GM21619 (cell line): ENCODE measurements at regions not wholly inside any gene's neighbourhood (a gene's known extent, or its start where the extent isn't known, plus 50 kb on each side); places are given as distances from the start of the nearest gene placed in this dataset.
"Not testable (repeated sequence)": the region's sequence is repeated elsewhere in the genome, so short reads cannot be mapped to it uniquely, and the experiment has no call there.

ENCODE experiments used
- ATAC-seq: cut with Tn5 transposase; IDR thresholded peaks from one replicate; pipeline ENCODE4 v1.9.1; 2021; ENCODE audit not compliant: unreplicated experiment

DNA sequence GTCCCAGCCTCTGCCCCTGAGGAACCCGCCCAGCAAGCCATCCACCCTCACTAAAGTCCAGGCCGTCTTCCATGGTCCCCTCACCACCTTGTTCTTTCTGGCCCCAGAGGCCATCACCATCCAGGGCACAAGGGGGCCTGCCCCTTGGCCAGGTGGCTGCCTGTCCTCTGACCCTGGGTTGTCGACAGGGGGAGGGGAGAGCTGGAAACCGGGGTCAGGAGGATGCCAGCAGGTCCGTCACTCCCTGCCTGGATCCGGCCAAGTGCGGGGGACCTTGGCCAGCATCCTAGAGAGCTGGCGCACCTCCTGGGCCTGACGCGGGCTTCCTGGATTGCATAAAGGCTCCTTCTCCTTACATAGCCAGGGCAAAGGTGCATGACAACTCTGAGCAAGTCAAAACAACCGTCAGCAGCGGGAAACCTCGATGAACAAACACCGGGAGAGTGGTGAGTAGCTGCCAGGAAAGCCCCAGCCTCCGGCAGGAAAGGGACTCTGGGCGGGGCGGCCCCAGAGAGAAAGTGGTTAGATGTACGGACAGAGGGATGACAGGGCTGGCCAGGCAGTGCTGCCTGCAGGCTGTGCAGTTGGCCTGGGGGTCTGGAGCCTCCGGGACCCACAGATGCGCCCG, 4461.2 kb upstream of the TPTE start:
- ATAC-seq, result not testable (repeated sequence)

DNA sequence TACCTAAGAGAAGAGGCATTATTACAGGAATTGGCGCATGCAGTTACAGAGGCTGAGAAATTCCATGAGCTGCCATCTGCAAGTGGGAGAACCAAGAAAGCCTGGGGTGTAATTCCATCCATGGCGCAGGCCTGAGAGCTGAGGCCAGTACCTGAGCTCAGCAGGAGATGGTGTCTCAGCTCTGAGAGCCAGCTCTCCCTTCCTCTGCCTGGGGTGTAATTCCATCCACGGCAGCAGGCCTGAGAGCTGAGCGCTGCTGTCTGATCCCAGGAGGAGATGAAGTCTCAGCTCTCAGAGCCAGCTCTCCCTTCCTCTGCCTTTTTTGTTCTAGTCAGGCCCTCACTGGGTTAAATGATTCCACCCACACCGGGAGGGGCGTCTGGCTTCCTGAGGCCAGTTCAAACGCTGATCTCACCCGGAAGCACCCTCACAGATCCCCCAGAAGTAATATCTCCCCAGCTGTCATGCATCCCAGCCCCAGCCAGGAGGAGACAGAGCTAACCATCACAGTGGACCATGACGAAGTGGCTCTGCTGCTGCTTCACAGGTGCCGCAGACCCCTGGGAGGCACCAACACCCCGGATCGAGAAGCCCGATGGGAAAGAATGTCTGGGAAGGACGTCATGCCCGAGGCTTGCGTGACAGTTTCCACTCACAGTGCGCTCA, 4454.9 kb upstream of the TPTE start:
- ATAC-seq, result not testable (repeated sequence)

DNA sequence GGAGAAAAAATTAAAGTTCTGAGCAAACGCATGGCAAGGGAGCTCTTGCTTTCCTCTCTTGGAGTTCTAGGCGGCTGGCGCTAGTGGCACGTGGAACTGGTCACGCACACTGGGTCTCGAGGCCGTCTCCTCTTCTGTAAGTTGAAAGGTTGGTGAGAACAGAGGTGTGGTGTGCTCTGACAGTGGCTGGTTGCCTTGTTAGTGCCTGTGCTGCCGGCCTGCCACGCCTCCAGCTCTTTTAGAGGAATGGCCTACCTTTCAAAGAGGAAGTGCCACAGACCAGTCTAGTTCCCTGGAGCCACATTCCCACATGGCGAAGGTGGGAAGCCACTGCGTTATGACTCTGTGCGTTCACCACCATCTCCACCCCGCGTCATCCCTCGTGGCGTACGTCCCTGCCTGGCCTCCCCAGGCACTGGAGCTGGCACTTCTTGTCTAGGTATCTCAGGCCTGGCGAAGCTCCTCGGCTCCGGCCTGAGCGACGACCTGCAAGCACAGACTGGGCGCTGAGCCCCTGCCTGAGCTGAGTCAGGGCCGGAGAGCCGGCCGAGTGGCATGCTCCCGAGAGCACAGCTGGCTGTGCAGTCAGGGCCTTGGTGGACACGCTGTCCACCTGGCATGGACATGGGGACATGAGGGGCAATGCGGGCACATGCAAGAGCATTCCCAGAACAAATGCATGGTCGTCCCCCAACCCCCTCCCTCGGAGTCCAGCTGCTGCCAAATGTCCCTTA, 4453.1 kb upstream of the TPTE start:
- not testable (repeated sequence) for ATAC-seq

DNA sequence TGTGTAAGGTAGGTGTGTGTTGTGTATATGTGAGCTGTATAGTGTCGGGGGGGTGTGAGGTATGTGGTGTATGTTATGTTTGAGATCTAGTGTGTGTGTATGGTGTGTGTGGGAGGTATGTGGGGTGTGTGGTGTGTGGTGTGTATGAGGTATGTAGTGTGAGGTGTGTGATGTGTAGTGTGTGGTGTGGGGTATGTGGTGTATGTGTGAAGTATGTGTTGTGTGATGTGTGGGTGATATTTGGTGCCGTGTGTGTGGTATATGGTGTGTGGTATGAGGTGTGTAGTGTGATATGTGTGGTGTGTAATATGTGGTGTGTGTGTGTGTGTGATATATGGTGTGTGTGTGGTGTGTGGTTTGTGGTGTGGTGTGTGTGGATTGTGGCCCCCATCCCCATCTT, 4451.2 kb upstream of the TPTE start:
- not testable (repeated sequence) for ATAC-seq

DNA sequence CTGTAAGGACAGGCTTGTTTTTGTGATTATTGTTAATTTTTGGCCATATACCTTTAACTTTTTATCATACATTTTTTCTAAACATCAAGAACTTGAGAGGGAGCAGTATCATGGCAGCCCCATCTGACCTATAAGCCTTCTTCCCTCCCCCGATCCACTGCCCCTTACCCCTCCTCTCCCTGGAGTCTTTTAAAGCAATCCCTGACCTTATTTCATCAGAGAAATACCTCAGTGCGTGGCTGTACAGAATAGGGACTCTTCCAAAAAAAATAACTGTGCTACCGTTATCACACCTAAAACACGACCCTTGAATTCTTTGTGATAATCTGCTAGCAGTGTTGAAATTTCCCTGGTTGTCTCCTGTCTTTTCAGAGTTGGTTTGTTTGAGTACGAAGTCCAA, 4448.7 kb upstream of the TPTE start:
- ATAC-seq, result not testable (repeated sequence)

DNA sequence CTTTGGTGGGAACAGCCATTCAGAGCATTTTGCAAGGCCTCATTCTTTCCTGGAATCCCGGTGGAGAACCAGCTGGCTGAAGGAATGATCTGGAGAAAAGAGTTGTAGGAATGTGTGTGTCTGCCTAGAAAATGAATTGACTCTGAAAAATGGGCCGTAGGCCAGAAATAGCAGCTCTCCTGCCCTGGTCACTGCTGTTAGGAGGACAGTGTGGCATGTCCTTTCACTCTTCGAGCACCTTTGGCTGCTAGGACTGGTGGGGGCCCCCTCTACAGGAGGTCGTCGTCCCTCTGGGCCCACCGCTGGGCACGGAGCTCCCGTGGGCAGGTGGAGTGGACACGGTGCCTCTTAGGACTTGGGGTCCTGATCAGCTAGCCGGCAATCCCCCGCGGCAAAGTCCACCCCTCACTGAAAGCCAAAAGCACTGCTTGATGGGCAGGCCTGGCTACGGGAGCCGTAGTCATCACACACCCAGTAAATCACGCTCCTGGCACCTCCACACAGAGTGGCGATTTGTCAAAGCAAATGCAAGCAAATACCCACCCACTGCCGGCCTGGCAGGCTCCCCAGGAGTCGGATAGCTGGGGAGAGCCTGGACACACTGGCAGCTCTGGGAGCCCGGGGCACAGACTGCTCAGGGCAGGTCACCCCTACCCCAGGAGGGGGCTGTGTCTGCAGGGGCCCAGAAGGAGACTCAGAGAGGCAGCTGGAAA, 4447.2 kb upstream of the TPTE start:
- not testable (repeated sequence) for ATAC-seq

DNA sequence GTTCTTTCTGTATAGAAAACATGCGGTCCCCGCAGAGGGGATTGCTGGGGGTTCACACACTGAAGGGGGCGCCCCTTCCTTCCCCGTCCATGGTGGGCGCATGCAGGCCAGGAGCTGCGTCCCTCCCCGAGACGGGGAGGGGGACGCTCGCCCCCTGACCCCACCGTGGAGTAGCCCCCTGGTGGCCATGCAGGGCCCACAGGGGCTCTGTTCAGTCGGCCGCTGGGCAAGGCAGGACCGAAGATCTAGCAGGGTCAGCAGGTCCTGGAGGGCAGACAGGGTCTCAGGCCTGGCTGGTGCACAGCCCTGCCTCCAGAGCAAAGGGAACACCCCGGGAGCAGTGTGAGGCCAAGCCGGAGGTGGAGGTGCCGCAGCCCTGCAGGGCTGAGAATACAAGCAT, 4446.4 kb upstream of the TPTE start:
- ATAC-seq, result not testable (repeated sequence)

DNA sequence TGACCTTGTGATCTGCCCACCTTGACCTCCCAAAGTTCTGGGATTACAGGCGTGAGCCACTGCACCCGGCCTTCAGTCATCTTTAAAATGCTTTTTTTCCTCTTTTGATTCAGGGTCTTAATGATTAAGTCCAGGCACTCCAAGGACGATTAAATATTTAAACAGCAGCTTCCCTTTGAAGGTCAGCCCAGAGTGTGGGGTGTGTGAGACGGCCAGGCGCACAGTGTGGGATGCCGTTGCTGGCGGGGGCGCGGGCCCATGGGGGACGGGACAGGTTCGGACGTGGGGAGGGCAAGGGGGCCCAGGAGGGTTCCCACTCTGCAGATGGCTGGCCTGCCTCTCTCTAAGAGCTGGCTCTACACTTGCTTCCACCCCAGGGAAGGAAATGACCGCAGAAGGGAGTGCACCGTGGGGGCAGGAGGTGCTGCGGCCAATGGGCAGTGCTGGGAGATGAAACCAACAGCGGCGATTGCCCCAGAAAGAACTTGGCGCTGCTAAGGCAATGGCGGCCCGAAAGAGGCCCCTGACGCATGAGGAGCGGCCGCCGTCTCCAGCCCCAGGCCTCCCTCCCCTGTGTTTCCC, 4445.7 kb upstream of the TPTE start:
- not testable (repeated sequence) for ATAC-seq

DNA sequence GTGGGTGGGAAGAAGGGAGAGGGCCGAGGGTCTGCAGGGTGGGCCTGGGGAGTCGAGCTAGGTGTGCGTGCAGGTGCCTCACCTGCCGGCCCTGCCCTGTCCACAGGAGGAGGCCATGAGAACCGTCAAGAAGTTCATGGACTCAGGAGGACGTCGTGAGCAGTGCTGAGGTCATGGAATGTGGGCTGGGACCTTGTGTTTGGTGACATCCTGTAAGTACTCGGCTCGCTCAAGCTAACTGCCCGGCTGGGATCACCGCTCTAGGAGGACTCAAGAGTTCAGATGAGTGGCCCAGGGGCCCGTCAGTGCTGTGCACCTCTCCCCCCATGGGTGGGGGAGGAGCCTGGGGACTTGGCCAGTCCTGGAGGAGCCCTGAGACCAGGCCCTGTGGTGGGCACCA, 4444.0 kb upstream of the TPTE start:
- not testable (repeated sequence) for ATAC-seq

DNA sequence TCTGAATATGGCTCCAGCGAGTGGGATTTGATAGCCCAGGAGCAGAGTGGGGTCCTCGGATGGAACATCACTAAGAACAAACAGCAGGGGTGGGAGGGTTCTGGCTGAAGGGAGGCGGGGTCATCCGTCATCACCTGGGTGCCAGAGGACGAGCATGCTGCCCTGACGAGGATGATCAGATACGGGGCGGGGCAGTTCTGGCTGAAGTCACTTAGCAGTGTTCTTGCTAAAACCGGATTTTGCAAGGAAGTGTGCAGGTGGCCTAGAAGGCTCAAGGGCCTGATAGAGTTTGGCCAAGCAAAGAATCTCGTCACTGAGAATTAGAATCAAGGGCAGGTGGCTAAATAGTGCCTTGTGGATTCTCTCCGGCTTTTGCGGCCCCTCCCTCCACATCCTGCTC, 4442.5 kb upstream of the TPTE start:
- not testable (repeated sequence) for ATAC-seq

DNA sequence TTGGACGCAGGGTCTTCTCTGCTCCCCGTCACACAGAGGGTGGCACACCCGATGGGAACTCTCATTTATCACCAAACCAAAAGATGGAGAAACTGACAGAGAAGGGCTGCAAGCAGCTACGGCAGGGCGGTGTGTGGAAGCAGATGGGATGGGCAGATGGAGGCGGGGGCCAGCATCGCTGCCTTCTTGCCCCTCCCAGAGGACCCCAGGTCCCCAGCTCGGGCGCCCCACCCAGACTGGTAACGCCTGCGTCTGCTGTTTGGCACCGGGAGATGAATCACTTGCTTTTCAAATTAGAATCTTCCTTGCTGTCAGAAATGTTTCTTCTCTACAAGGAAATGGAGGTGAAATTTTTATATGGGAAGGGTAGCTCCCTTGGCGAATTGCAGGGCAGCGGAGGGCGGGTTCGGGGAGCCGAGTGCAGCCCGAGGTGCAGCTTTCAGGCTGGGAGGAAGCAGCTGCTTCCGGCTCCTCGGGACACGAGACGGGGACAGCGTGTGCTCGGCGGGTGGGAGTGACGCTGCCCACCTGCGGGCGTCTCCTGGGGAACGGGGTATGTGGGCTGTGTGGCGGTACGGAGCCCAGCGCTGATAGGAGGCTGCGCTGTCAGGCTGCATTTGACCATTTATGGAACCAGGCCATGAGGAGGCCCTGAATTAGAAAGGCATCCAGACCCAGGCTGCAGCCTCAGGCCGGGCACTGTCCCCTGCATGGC, 4440.3 kb upstream of the TPTE start:
- ATAC-seq, result not testable (repeated sequence)

DNA sequence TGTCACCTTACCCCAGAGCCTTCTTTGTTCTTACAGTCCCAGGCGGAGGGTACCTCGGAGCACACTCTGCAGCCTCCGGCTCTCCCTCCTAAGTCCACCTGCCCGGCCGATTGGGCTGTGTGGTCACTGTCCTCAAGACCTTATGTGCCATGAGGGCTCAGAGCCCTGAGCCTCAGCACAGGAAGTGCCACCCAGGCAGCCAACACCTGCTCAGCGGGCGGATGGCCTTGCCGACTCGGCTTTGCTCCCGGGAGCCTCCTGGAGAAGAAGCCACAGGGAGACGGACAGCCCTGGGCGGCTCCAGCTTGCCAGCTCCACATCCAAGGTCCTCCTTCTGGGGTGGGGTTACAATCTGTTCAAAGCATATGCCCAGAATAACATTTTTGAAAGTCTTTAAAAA, 4439.2 kb upstream of the TPTE start:
- not testable (repeated sequence) for ATAC-seq

DNA sequence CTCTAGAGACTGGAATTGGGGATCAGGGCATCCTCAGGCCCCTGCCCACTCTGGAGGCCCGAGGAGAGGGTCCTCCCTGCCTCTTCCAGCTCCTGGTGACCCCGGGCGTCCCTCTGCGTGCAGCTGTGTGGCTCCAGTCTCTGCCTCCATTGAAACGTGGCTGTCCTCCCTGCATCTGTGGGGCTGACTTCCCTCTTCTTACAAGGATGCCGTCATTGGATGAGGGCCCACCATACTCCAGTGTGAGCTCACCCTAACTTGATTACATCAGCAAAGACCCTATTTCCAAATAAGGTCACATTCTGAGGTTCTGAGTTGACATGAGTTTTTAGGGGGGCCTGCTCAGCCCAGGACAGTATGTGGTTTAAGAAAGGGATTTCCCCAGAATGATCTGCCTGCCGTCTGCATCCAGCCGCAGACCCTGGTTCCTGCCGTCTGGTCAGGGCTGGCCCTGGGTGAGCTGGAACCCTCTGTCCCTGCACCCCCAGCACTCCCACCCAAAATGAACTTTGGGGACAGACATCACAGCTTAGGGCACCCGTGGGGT, 4437.7 kb upstream of the TPTE start:
- not testable (repeated sequence) for ATAC-seq

DNA sequence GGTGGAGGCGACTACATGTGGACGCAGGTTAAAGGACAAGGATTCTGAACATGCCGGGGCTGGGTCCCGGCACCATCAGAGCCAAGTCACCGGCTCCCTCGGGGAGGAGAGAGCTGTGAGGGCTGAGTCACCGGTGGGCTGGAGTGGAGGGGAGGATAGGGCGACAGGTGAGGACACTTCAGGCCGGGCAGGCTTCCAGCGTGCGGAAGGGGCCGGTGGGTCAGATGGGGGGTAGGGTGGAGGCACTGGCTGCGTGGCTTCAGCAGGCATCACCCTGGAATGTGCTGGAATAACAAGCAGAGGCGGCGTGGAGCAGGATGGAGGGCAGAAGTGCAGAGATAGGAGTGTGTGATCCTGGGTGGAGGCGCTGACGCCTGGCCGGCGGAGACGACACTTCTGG, 4435.3 kb upstream of the TPTE start:
- not testable (repeated sequence) for ATAC-seq

DNA sequence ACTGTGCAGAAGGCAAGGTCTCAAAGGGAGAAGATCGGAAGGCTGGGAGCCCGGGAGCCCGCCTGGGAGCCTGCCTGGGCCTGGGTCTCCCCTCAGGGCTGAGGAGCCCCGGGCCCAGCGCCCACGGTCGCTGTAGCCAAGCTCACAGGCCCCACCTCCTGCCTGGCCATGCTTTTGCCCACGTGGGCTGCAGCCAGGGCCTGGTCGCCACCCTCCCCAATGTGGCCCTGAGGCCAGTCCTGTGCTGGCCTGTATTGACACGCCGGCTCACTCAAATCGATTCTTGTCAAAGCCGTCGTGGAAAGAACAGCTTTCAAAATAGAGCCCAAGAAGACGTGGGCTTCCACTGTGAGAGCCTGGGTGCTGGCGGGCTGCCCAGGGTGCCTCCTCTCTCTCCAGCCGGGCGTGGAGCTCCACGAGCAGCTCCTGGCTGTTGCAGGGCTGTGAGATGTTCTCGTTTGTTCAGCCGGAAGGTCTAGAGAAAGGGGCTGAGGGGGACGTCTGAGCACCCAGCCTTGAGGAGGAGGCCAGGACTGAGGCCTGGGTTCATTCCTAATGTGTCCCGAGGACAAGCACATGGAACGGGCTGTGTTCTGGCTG, 4433.7 kb upstream of the TPTE start:
- not testable (repeated sequence) for ATAC-seq

DNA sequence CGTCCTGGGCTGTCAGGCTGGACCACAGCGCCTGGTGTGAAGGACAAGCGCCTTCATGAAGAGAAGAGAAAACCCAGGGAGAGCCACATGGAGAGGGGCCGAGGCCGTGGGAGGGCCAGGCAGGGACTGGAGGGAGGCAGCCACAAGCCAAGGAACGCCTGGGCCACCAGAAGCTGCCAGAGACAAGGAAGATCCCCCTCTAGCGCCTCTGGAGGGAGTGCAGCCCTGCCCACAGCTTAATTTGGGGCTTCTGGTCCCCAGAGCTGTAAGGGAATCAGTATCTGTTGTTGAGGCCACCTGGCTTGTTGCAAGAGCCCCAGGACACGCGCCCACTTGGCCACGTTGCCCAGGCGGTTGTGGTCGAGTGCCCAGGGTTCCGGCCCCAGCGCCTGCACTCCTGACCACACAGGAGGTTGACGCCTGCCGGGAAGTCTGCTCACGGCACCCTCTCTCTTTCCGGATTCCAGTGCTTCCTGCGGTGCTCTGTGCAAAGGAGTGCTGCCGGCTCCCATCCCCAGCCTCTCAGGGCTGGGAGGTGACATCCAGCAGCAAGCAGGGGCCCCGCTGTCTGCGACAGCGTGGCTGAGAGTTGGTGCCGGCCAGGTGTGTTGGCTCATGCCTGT, 4431.0 kb upstream of the TPTE start:
- ATAC-seq, result not testable (repeated sequence)

DNA sequence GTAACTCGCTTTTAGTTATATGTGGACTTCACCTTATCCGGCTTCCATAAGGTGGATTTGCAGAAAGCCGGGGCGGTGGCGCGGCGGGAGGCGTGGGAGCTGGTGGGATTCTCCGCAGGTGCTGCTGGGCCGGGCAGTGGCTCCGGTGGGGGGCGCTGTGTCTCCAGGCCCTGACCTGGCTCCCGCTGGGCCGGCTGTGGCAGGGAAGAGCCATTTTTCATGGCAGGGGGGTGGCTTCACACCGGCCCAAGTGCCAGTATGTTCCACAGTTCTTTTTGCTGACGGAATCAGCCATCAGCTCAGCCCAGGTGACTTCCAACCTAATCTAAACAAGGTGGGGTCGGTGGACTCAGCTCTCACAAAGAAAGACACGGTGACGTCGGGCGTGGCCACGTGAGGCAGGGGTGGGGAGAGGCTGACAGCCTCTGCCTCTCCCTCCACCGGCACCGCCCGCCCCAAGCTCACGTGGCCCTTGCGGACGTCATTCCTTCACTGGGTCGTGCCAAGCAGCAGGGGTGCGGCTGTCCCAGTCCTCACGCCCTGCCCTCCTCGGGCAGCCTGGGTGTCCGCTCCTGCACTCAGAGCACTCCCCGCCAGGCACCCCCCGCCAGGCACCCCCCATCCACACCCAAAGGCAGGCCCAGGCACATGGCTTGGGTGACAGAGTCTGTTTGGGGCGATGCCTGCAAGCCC, 4429.9 kb upstream of the TPTE start:
- not testable (repeated sequence) for ATAC-seq

DNA sequence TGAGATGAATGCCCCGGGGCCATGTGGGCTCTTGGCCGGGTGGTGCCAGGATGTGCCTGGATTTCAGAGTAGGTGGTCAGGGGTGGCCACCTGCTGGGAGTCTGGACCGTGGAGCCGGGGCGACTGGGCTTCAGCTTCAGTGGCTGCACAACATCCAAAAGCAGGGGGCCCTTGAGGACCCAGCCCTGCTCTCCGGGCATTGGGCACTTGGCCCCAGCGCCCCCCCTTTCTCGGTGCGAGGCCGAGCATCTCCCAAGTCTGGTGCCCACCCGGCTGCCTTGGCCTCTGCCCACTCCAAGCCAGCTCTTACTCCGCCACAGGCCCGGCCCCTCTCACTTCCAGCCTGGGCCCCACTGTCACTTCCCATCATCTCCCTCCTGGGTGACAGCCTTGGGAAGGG, 4429.0 kb upstream of the TPTE start:
- ATAC-seq, result not testable (repeated sequence)

DNA sequence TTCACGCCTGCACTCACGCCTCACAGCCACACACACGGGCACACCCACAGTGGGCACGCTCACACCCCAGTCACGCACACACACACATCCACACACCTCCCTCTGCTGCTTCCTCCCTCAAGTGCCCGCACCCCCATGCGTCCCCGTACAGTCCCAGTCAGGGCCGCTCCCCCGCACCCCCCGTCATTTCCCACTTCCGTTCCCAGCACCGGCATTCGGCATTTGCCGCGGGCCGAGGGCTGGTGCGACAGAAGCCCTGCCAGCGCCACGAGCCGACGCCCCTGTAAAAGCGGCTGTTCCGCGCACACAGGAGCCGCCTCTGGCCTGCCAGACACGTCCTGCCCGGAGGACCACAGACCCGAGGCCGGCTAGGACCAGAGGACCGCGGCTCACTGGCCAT, 4428.0 kb upstream of the TPTE start:
- not testable (repeated sequence) for ATAC-seq
